IMR-90 (cell line): ENCODE measurements at regions not wholly inside any gene's neighbourhood (a gene's known extent, or its start where the extent isn't known, plus 50 kb on each side); places are given as distances from the start of the nearest gene placed in this dataset.

Experiments used
- ATAC-seq: fragments of 200-7000 bp; cut with Tn5 transposase; 2 replicates; pipeline ENCODE4 v1.9.1; 2020; ENCODE audit warnings: low read depth, mild to moderate bottlenecking, moderate library complexity
- BruUV-seq: library from RNA; stranded (reverse); fragments of 400-500 nt; replicated peaks from 2 replicates; lab custom pipeline; 2021; lab: Mats Ljungman, UMichigan
- CTCF ChIA-PET: fragments of 300-600 bp; formaldehyde crosslinking; extraction: SDS; loops from one replicate; lab custom pipeline; 2021; ENCODE audit warnings: antibody characterized with exemption; lab: Yijun Ruan, JAX
- POLR2A ChIA-PET: fragments of 300-600 bp; sonication (Branson Sonifier 250); formaldehyde crosslinking; loops from one replicate; lab custom pipeline; 2022; ENCODE audit warnings: antibody characterized with exemption; ENCODE audit not compliant: unreplicated experiment; lab: Charles Lee
- DNase-seq: peaks from one replicate; pipeline ENCODE4 v3.0.0; 2013
- H2AFZ ChIP-seq: replicated peaks from 2 replicates; pipeline ENCODE3; 2013; ENCODE audit warnings: low read length, mild to moderate bottlenecking; ENCODE audit not compliant: poor library complexity
- H2AK5ac ChIP-seq: 2 replicates; pipeline ENCODE4 v1.6.1; 2013; ENCODE audit warnings: low read depth, low read length, inconsistent platforms
- H2AK9ac ChIP-seq: replicated peaks from 2 replicates; pipeline ENCODE3; 2013; ENCODE audit warnings: mild to moderate bottlenecking, low read depth, low read length, moderate library complexity; ENCODE audit not compliant: poor library complexity
- H2BK120ac ChIP-seq: 2 replicates; pipeline ENCODE4 v1.6.1; 2013; ENCODE audit warnings: low read depth, low read length, inconsistent platforms
- H2BK15ac ChIP-seq: 3 replicates; pipeline ENCODE4 v1.6.1; 2013; ENCODE audit warnings: low read depth, low read length, inconsistent platforms
- H2BK20ac ChIP-seq: 2 replicates; pipeline ENCODE4 v1.6.1; 2013; ENCODE audit warnings: low read depth, mild to moderate bottlenecking, inconsistent platforms, low read length, moderate library complexity
- H2BK5ac ChIP-seq: 2 replicates; pipeline ENCODE4 v1.6.1; 2013; ENCODE audit warnings: mild to moderate bottlenecking, low read depth, low read length, inconsistent platforms; ENCODE audit not compliant: poor library complexity, severe bottlenecking
- H3K14ac ChIP-seq: replicated peaks from 2 replicates; pipeline ENCODE4 v1.6.1; 2013; ENCODE audit warnings: low read depth, low read length, inconsistent platforms
- H3K18ac ChIP-seq: 2 replicates; pipeline ENCODE4 v1.6.1; 2013; ENCODE audit warnings: low read depth, low read length, control low read depth
- H3K23ac ChIP-seq: 2 replicates; pipeline ENCODE4 v1.6.1; 2013; ENCODE audit warnings: low read depth, low read length, inconsistent platforms
- H3K27ac ChIP-seq: 2 replicates; pipeline ENCODE4 v1.5.1; 2013; ENCODE audit warnings: mild to moderate bottlenecking, control low read depth, low read length; ENCODE audit not compliant: insufficient read depth
- H3K27me3 ChIP-seq: 2 replicates; pipeline ENCODE4 v1.6.1; 2013; ENCODE audit warnings: low read length; ENCODE audit not compliant: control insufficient read depth, insufficient read depth
- H3K36me3 ChIP-seq: 2 replicates; pipeline ENCODE4 v1.6.1; 2013; ENCODE audit warnings: low read length, mixed read lengths; ENCODE audit not compliant: control insufficient read depth, insufficient read depth
- H3K4ac ChIP-seq: 2 replicates; pipeline ENCODE4 v1.6.1; 2013; ENCODE audit warnings: low read depth, low read length, inconsistent platforms
- H3K4me1 ChIP-seq: 2 replicates; pipeline ENCODE4 v1.6.1; 2013; ENCODE audit warnings: low read length, mixed read lengths; ENCODE audit not compliant: control insufficient read depth, insufficient read depth
- H3K4me2 ChIP-seq: 2 replicates; pipeline ENCODE4 v1.6.1; 2013; ENCODE audit warnings: low read depth, mild to moderate bottlenecking, control low read depth, low read length, moderate library complexity
- H3K4me3 ChIP-seq: 2 replicates; pipeline ENCODE4 v1.5.1; 2013; ENCODE audit warnings: low read depth, mild to moderate bottlenecking, control low read depth, low read length, moderate library complexity; ENCODE audit not compliant: insufficient read depth
- H3K56ac ChIP-seq: 2 replicates; pipeline ENCODE4 v1.6.1; 2013; ENCODE audit warnings: low read length, inconsistent platforms; ENCODE audit not compliant: insufficient read depth; ENCODE audit errors: extremely low read depth
- H3K79me1 ChIP-seq, 2 experiments: 2 replicates each; pipeline ENCODE4 v1.6.1; 2013; ENCODE audit warnings: low read length in 2 of 2, inconsistent platforms in 1 of 2, low read depth in 1 of 2
- H3K9ac ChIP-seq: 2 replicates; pipeline ENCODE4 v1.6.1; 2013; ENCODE audit warnings: low read depth, low read length, control low read depth
- H3K9me1 ChIP-seq: 2 replicates; pipeline ENCODE4 v1.6.1; 2013; ENCODE audit warnings: low read length, inconsistent platforms; ENCODE audit not compliant: insufficient read depth
- H3K9me3 ChIP-seq: 2 replicates; pipeline ENCODE4 v1.6.1; 2013; ENCODE audit warnings: low read length; ENCODE audit not compliant: control insufficient read depth, insufficient read depth
- H4K20me1 ChIP-seq: 2 replicates; pipeline ENCODE4 v1.6.1; 2013; ENCODE audit warnings: low read length, inconsistent platforms; ENCODE audit not compliant: insufficient read depth
- H4K5ac ChIP-seq: 2 replicates; pipeline ENCODE4 v1.6.1; 2013; ENCODE audit warnings: mild to moderate bottlenecking, low read depth, low read length, control low read depth
- H4K8ac ChIP-seq, 2 experiments: 2 replicates each; pipeline ENCODE4 v1.6.1; 2013; ENCODE audit warnings: low read depth in 2 of 2, low read length in 2 of 2, control low read depth in 1 of 2, inconsistent platforms in 1 of 2
- H4K91ac ChIP-seq: 2 replicates; pipeline ENCODE4 v1.6.1; 2013; ENCODE audit warnings: low read depth, low read length, inconsistent platforms; ENCODE audit not compliant: insufficient read depth
- BHLHE40 ChIP-seq: fragments of 150-350 bp; IDR thresholded peaks from 2 replicates; pipeline ENCODE4 v1.6.1; 2016; ENCODE audit warnings: mild to moderate bottlenecking, low read depth, low read length
- ELK1 ChIP-seq: fragments of 150-350 bp; IDR thresholded peaks from 2 replicates; pipeline ENCODE4 v1.6.1; 2016; ENCODE audit warnings: low read depth, mild to moderate bottlenecking, low read length, moderate library complexity, borderline replicate concordance
- MAFK ChIP-seq: IDR thresholded peaks from 2 replicates; pipeline ENCODE4 v1.6.1; 2012; ENCODE audit warnings: low read depth, low read length, improper control_type of control experiment
- NFE2L2 ChIP-seq: fragments of 150-350 bp; IDR thresholded peaks from 2 replicates; pipeline ENCODE4 v1.6.1; 2016; ENCODE audit warnings: low read depth, mild to moderate bottlenecking, low read length
- RFX5 ChIP-seq: IDR thresholded peaks from 2 replicates; pipeline ENCODE4 v1.8.0; 2012; ENCODE audit warnings: low read depth, mild to moderate bottlenecking, low read length, moderate library complexity
- WGBS, 2 experiments: methylation state at CpG; one replicate each; pipeline versions ENCODE4 v1.1.5 to v1.1.7; 2013; ENCODE audit warnings: missing lambda C conversion rate in 2 of 2; ENCODE audit not compliant: insufficient read length in 1 of 2; ENCODE audit errors: extremely low coverage in 2 of 2; 5-methylcytosine and 5-hydroxymethylcytosine counted together
- dilution Hi-C: fragments of 300-500 bp; cut with HindIII; formaldehyde crosslinking; loops from one replicate; pipeline ENCODE4 v1.14.3; 2018; ENCODE audit warnings: low sequenced_read_pairs; ENCODE audit not compliant: unreplicated experiment
- in situ Hi-C: fragments of 300-500 bp; cut with MboI; formaldehyde crosslinking; loops from 3 replicates; pipeline ENCODE4 v1.14.3; 2019; ENCODE audit warnings: low sequenced_read_pairs, inconsistent platforms, mixed read lengths
- intact Hi-C: fragments of 100-400 bp; cut with micrococcal nuclease; formaldehyde crosslinking; loops from 2 replicates; pipeline ENCODE4 v1.10.0; 2022

- TF ChIP-seq ELK1 (no peak), RFX5 (no peak), NFE2L2 (no peak), MAFK (no peak), BHLHE40 (no peak)
- H2AK5ac ChIP-seq, result no peak overlapping the region
- intact Hi-C loops, result no loop called here
- no peak overlapping the region for H3K23ac ChIP-seq
- no peaks in the 10 kb centered on the region for H4K20me1 ChIP-seq
- H3K14ac ChIP-seq, result no peak overlapping the region
- H3K4me3 ChIP-seq, result no peak overlapping the region
- no peaks in the 10 kb centered on the region for H3K79me1 ChIP-seq
- H2BK5ac ChIP-seq, result no peak overlapping the region
- H2BK15ac ChIP-seq, result no peak overlapping the region
- no CpG with 5 or more reads among the region's 4 CpGs for WGBS, 2 experiments
- no peak overlapping the region for H3K9ac ChIP-seq
- H2AK9ac ChIP-seq, result no peak overlapping the region
- H3K56ac ChIP-seq, result no peak overlapping the region
- DNase-seq, result no peak
- no peak overlapping the region for H2BK20ac ChIP-seq
- in situ Hi-C loops, result no loop called here
- H2AFZ ChIP-seq, result no peak overlapping the region
- H4K8ac ChIP-seq, result no peak overlapping the region
- no peak for ATAC-seq
- no peak overlapping the region for H3K27ac ChIP-seq
- no peak overlapping the region for H3K4me2 ChIP-seq
- no peaks in the 10 kb centered on the region for H3K4me1 ChIP-seq
- H3K9me3 ChIP-seq, result no peaks in the 10 kb centered on the region
- ChIA-PET CTCF (no interaction called here), POLR2A (no interaction called here)
- dilution Hi-C loops, result no loop called here
- H3K27me3 ChIP-seq, result peaks cover 34% of the 10 kb centered on the region
- no peaks in the 10 kb centered on the region for H3K9me1 ChIP-seq
- no peak overlapping the region for H4K91ac ChIP-seq
- no peak overlapping the region for H4K5ac ChIP-seq
- no TSS peak for BruUV-seq
- no peak overlapping the region for H3K18ac ChIP-seq
- H3K4ac ChIP-seq, result no peak overlapping the region
- H3K36me3 ChIP-seq, result no peaks in the 10 kb centered on the region
- no peak overlapping the region for H2BK120ac ChIP-seq
Measured at GRCh38 chr2:64245631-64246030, 101.4 kb upstream of the PELI1 start.
